NCI-H1436 treated with DMSO at 0.1 percent for 48 hours (cell line): ENCODE measurements at regions not wholly inside any gene's neighbourhood (a gene's known extent, or its start where the extent isn't known, plus 50 kb on each side); places are given as distances from the start of the nearest gene placed in this dataset.

Source experiments
- DNase-seq: peaks from one replicate; lab custom pipeline; 2025; lab: John Stamatoyannopoulos, UW

DNA sequence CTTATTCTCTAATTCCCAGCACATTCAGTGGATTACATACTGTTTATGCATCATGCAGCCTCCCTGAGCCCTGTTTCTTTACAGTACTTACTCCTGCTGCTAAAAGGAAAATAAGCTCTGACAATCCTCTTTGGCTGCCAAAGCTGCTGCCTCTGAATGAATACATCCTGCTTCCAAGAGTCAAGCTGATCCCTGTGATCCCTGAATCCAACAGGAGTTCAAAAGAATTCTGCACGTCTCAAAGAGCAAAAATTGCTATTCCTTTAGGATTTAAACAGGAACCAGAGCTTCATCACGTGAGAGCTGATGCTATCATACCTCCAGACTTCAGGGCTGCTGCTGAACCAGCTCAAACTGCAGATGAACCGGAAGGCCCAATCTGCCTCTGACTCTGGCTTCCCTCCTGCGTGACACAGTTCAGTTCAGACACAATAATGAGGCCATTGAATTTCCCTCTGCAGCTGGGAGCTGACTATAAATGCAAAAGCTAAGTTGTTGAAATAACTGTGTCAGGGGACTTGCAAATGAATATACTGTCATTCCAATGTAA lies 851.0 kb upstream of the PHF14 start:
- peak; percentile 80 for DNase-seq

DNA sequence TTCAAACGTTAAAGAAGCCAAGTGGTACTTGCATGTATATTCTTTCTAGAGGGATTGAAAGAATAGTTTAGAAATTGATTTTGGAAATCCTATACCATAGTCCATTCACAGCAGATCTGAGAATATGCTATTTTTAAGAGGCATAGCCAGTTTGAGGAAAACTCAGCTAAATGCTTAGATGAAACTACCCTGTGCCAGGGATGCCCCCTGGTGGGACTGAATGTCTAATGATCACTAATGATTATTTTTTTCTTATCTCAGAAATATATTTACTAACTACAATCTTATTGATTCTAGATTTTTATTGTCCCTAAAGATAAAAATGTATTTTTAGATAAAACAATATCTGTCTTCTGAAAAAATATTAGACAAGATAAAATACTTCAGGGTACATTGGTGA lies 844.9 kb upstream of the PHF14 start:
- DNase-seq = no peak

GRCh38 chr7:10138087-10138854 lies 835.4 kb upstream of the PHF14 start:
- no peak for DNase-seq

DNA sequence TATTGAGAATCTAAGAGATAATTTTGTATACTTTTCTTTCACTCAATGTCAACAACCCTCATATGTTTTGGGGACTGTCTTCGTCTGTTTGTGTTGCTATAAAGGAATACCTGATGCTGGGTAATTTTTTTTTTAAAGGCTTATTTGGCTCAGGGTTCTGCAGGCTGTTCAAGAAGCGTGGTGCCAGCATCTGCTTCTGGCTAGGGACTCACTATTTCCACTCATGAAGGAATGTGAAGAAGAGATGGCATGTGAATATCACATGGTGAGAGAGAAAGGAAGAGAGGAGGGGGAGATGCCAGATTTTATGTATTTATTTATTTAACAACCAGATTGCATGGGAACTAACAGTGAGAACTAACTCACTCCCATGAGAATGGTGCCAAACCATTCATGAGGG lies 827.4 kb upstream of the PHF14 start:
- DNase-seq = no peak

- DNase-seq = no peak
Observed at GRCh38 chr7:10156972-10157371, 816.7 kb upstream of the PHF14 start.

DNA sequence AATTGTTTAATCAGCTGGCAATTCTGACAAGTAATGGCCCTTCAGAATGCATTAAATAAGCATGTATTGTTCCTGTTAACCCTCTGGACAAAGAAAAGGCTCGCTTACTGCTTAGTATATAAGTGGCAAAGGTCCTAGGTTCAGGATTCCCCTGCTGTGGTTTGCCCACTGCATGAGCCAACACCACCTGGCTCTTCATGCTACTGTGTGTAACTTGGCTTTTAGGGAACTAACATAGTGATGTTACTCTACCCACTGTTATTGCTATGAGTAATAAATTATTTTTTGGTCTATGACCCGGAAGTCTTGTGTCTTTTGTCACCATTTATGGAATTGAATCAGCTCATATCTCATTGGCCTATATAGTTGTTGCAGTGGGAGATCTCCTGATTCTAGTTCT lies 791.7 kb upstream of the PHF14 start:
- DNase-seq = no peak

GRCh38 chr7:10192074-10192473 lies 781.6 kb upstream of the PHF14 start:
- no peak for DNase-seq

DNA sequence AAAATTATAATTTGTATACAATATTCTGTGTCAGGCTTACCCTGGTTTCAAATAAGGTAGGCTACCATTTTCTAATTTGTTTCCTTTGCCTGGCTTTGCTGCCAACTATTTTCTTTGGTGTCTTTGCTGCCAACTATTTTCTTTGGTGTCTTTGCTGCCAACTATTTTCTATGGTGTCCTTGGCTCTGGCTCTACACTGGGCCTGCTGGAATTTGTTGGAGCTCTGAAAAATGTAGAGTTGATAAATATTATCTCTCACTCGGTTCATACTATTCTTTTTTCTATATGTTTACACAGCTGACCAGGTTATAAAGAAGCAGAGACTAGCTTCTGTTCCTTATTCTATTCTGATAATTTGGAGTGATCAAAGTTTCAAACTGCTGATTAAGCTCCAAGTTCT lies 768.0 kb upstream of the PHF14 start:
- DNase-seq = no peak

DNA sequence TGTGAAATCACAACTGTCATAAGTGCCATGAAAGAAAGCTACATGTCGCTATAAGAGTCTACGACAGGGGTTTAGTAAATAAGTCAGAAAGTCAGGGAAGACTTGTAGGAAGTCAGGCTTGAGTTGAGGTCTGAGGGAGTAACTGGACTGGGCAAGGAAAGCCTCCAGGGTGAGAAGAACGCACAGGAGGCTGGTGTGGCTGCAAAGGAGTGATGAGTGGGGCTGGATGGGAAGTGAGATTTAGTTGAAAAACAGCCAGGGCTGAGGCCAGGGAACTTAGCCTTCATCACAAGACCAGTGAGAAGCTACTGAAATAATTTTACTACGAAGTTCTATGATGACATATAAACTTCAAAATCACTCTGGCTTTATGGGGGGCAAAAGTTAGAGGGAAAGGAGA lies 763.7 kb upstream of the PHF14 start:
- DNase-seq = no peak

DNA sequence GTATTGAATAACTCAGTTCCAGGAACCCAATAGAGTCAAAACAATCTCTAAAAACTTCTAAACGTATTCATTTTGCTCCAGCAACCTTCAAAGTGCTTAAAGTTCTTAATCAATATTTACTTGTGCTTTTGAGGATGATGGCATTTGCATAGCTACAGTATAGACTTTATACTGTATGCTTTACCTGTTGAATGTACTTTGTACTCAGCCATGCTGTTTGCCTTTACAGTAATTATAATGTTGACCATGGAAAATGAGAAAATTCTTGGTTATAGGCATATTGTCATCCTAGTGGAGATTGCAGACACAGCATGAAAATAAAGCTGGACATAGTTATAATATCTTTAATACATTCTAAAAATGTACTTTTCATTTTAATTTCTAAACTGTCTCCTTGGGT lies 762.7 kb upstream of the PHF14 start:
- DNase-seq = no peak

GRCh38 chr7:10211861-10212260 lies 761.8 kb upstream of the PHF14 start:
- no peak for DNase-seq

GRCh38 chr7:10212649-10213048 lies 761.0 kb upstream of the PHF14 start:
- no peak for DNase-seq

DNA sequence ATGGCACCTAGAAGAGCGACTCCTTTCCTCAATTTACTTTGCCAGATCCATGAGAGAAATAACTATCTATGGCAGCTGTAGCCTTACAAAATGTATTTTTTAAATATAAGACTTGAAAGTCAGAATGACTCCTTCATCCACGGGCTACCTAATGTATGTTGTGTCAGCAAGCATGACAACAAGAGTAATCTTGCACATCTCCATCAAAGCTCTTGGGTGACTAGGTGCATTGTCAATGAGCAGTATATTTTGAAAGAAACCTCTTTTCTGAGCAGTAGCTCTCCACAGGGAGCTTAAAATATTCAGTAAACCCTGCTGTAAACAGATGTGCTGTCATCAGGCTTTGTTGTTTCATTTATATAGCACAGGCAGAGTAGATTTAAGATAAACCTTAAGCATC lies 757.2 kb upstream of the PHF14 start:
- no peak for DNase-seq

- no peak for DNase-seq
Observed at GRCh38 chr7:10221084-10221483, 752.6 kb upstream of the PHF14 start.

- DNase-seq = no peak
Observed at GRCh38 chr7:10222976-10223375, 750.7 kb upstream of the PHF14 start.

DNA sequence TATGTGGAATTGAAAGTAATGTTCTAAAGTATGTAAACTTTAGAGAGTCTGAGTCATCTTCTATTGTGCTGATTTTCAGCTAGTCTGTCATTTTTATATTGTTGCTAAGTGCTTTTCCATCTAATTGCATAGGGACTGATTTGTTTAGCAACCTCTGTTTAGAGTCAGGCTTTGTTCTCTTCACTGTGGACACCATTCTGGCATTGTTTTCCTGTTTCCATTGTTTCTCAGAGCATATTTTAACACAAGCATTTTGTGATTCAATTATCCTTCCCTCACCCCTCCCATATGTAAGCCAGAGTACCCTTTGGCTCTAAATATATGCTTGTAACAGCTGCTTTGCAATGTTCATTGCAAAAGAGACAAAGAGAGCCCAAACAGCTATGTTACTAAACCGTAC lies 748.4 kb upstream of the PHF14 start:
- DNase-seq = peak; percentile 2

GRCh38 chr7:10237306-10237705 lies 736.4 kb upstream of the PHF14 start:
- DNase-seq = no peak

DNA sequence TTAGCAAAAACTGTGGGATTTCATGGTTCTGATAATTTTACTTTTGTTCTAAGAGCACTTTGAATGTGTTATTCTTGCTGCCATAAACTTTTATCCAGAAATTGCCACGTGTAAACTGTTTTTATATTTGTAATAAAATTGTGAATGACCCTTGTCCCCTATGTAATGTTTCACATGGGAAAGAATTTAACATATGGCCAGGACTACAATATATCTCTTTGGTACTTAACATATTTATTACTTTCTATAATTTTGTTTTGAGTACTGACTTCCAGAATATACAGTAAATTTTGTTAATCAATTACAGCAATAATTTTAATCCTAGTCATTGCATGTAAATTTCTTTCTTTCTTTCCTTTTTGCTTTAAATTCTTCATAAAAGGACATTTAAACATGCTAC lies 735.0 kb upstream of the PHF14 start:
- DNase-seq = no peak

- peak; percentile 90 for DNase-seq
Observed at GRCh38 chr7:10239695-10240345, 733.9 kb upstream of the PHF14 start.

DNA sequence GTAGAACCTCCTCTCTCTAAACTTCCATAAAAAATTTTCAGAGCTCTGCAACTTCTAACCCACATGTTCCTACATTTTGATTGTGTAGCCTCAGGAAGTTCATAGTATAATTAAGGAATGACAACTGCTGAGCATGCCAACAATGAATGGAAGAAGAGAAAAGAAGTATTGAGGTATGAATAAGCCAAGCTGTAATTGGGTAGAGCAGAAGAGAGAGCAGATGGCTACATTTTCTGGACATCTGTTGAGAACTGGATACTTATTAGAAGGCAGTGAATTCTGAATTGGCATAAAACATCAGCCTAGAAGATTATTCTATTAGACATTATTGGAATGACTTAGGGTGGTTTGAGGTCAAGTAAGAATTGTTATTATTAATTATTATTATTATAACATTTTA lies 728.3 kb upstream of the PHF14 start:
- no peak for DNase-seq

- DNase-seq = no peak
Observed at GRCh38 chr7:10257438-10257837, 716.2 kb upstream of the PHF14 start.

DNA sequence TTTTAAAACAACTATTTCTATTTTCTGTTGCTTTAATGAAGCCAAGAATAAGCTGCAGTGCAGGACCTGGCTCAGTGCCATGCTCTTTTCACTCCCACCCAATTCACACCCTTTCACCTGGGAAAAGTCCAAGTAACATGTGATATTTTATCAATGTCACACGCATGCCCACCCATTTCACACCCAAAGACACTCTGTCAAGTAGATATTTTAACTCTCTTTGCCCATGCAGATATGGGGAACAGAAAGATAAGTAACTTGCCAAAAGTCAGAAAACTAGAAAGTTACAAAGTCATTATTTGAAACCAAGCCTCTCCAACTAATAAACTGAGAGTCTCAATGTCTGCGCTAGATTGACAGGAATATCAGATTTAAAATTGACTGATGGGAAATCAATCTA lies 706.7 kb upstream of the PHF14 start:
- DNase-seq = no peak

GRCh38 chr7:10268034-10268433 lies 705.6 kb upstream of the PHF14 start:
- no peak for DNase-seq

GRCh38 chr7:10282909-10283308 lies 690.8 kb upstream of the PHF14 start:
- DNase-seq = no peak
